ENCODE measurements at regions not wholly inside any gene's neighbourhood (a gene's known extent, or its start where the extent isn't known, plus 50 kb on each side); places are given as distances from the start of the nearest gene placed in this dataset.

GRCh38 chr2:239836021-239836765 is 188.9 kb downstream of the NDUFA10 start:
- TF ChIP-seq, protein P1, sequence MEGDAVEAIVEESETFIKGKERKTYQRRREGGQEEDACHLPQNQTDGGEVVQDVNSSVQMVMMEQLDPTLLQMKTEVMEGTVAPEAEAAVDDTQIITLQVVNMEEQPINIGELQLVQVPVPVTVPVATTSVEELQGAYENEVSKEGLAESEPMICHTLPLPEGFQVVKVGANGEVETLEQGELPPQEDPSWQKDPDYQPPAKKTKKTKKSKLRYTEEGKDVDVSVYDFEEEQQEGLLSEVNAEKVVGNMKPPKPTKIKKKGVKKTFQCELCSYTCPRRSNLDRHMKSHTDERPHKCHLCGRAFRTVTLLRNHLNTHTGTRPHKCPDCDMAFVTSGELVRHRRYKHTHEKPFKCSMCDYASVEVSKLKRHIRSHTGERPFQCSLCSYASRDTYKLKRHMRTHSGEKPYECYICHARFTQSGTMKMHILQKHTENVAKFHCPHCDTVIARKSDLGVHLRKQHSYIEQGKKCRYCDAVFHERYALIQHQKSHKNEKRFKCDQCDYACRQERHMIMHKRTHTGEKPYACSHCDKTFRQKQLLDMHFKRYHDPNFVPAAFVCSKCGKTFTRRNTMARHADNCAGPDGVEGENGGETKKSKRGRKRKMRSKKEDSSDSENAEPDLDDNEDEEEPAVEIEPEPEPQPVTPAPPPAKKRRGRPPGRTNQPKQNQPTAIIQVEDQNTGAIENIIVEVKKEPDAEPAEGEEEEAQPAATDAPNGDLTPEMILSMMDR (IDR thresholded peaks at IDR 0.05) = no peak
- no peak for TF ChIP-seq POLR2A (IDR thresholded peaks at IDR 0.05)
- no peak for TF ChIP-seq POLR2AphosphoS5 (IDR thresholded peaks at IDR 0.05)
